BLaER1 treated with 17β-estradiol and CSF1 and Interleukin-3, amounts not matched to agents 10 nM and 100 nM (cell line): ENCODE measurements at regions not wholly inside any gene's neighbourhood (a gene's known extent, or its start where the extent isn't known, plus 50 kb on each side); places are given as distances from the start of the nearest gene placed in this dataset.

Experiments used
- H3K27ac ChIP-seq, 11 experiments: shearing (Covaris generic); formaldehyde crosslinking; 2 replicates each; pipeline ENCODE4 v1.8.1; 2022
- H3K27me3 ChIP-seq, 11 experiments: shearing (Covaris generic); formaldehyde crosslinking; 2 replicates each; pipeline ENCODE4 v1.8.1; 2022
- H3K36me3 ChIP-seq, 11 experiments: shearing (Covaris generic); formaldehyde crosslinking; 2 replicates each; pipeline ENCODE4 v1.8.1; 2022
- H3K4me1 ChIP-seq, 10 experiments: shearing (Covaris generic); formaldehyde crosslinking; 2 replicates each; pipeline ENCODE4 v1.8.1; 2022
- H3K4me2 ChIP-seq, 11 experiments: shearing (Covaris generic); formaldehyde crosslinking; 2 replicates each; pipeline ENCODE4 v1.8.1; 2022
- H3K4me3 ChIP-seq, 10 experiments: shearing (Covaris generic); formaldehyde crosslinking; 2 replicates each; pipeline ENCODE4 v1.8.1; 2022
- H3K9ac ChIP-seq, 11 experiments: shearing (Covaris generic); formaldehyde crosslinking; 2 replicates each; pipeline ENCODE4 v1.8.1; 2022
- H3K9me3 ChIP-seq, 11 experiments: shearing (Covaris generic); formaldehyde crosslinking; replicated peaks in 1 of 11; 2 replicates each; pipeline ENCODE4 v1.8.1; 2022
- H4K20me1 ChIP-seq, 11 experiments: shearing (Covaris generic); formaldehyde crosslinking; 2 replicates each; pipeline ENCODE4 v1.8.1; 2022
- Cebpa-rat ChIP-seq, 11 experiments: shearing (Covaris generic); IDR thresholded peaks; 2 replicates each; pipeline ENCODE4 v1.8.1; 2022

DNA sequence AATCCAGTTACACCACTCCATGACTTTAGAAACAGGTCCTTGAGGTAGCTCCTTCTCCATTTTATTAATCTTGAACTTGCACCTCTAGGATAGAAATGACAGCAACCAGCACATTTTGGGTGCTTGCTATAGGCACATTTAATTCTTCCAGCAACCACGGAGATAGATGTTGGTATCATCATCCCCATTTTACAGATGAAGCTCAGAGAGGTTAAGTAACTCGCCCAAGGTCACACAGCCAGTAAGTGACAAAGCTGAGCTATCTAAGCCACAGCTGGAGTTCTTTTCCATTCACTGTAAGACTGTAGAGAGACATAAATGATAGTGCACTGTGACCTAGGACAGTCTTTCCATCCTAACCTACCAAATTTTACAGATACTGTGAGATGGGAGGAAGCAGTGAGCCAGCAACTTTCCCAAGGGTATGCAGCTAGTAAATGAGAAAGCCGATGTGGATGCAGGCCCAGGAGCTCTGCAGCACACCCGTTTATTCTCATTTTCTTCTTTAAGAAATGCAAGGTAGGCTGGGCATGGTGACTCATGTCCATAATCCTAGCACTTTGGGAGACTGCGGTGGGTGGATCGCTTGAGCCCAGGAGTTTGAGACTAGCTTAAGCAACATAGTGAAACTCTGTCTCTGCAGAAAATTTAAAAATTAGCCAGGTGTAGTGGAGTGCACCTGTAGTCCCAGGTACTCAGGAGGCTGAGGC lies 103.2 kb downstream of the TBX5 start:
- H4K20me1 ChIP-seq, result no peaks in the 10 kb centered on the region
- H3K4me1 ChIP-seq, result no peaks in the 10 kb centered on the region
- no peak overlapping the region for H3K4me3 ChIP-seq
- no peak overlapping the region for H3K4me2 ChIP-seq
- H3K9me3 ChIP-seq, result peaks cover 0 to 6% (median 0%) of the 10 kb centered on the region in 11 experiments; a peak in 1 of 22 replicates
- no peak for TF ChIP-seq Cebpa-rat (IDR thresholded peaks at IDR 0.05)
- no peak overlapping the region for H3K27ac ChIP-seq
- no peaks in the 10 kb centered on the region for H3K27me3 ChIP-seq
- H3K36me3 ChIP-seq, result no peaks in the 10 kb centered on the region
- H3K9ac ChIP-seq, result no peak overlapping the region

DNA sequence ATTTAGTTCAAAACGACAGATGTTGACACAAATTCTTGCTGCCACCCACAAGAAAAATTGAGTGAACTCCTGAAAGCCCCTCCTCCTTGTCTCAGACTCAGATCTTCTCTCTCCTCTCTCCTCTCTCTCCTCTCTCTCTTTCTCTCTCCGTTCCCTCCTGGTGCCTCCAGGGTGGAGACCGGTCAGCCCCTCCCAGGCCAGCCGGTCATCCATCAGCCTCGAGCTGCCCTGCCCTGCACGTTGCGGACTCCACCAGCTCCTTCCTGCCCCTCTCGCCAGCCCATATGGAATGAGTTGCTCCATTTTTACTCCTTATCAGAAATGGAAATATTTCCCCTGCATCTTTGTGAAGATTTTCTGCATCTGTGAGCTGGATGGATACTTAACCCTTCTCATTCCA lies 103.8 kb downstream of the TBX5 start:
- H3K9ac ChIP-seq, result no peak overlapping the region
- H3K27ac ChIP-seq, result no peak overlapping the region
- H3K4me2 ChIP-seq, result no peak overlapping the region
- no peak for TF ChIP-seq Cebpa-rat (IDR thresholded peaks at IDR 0.05)
- H3K4me1 ChIP-seq, result no peaks in the 10 kb centered on the region
- no peaks in the 10 kb centered on the region for H3K27me3 ChIP-seq
- H3K4me3 ChIP-seq, result no peak overlapping the region
- no peaks in the 10 kb centered on the region for H3K36me3 ChIP-seq
- no peaks in the 10 kb centered on the region for H4K20me1 ChIP-seq
- peaks cover 0 to 6% (median 0%) of the 10 kb centered on the region in 11 experiments; a peak in 1 of 22 replicates for H3K9me3 ChIP-seq

DNA sequence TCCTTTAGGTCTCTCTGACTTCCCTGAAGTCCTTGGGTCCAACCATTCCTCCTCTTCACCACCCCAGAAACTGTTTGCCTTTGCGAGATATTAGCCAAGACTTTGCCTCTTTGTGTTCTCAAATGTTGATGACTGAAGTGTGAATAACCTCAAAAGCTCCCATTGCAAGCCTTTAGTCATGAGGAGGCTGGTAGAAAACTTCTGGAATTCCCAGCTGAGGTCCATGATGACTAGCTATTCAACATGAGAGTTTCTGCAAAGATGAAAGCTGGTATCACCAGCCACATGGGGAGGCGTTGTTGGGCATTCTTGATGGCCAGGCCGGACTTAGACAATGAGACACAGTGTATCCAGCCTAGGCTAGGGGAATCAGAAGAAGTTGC lies 111.7 kb downstream of the TBX5 start:
- no peak overlapping the region for H3K4me3 ChIP-seq
- no peaks in the 10 kb centered on the region for H3K4me1 ChIP-seq
- peaks cover 0 to 18% (median 7%) of the 10 kb centered on the region in 11 experiments; a peak in 9 of 22 replicates for H3K9me3 ChIP-seq
- H4K20me1 ChIP-seq, result no peaks in the 10 kb centered on the region
- H3K36me3 ChIP-seq, result no peaks in the 10 kb centered on the region
- no peak overlapping the region for H3K9ac ChIP-seq
- TF ChIP-seq Cebpa-rat (IDR thresholded peaks at IDR 0.05), result no peak
- no peak overlapping the region for H3K4me2 ChIP-seq
- no peak overlapping the region for H3K27ac ChIP-seq
- H3K27me3 ChIP-seq, result no peaks in the 10 kb centered on the region

DNA sequence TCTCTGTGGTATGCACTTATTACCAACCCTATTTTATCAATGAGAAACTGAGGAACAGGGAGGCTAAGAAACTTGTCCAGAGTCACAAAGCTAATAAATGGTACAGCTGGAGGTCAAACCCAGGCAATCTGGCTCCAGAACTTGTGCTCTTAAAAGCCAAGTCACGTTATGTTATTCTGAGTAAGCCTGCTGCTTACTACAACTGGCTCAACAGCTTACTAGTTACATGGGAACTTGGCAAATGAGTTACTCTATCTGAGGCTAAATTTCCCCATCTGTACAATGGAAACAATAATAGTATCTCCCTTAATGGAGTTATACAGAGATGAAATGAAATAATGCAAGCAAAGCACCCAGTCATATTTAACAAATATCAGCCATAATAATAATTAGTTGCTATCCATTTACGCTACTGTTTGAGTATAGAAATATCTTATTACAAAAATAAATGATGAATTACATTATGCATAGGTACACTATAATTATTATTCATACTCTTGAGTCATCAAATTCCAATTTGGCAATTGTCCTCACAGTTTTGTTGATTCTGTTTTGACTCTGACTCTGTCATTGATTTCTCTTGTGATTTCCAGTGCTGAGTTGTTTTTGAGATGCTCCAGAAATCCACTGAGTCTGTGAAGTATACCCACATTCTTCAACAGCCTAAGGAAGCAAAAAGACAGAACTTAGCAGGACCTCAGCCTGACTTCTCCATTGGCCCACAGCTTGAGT lies 112.2 kb downstream of the TBX5 start:
- no peak overlapping the region for H3K9ac ChIP-seq
- H3K27ac ChIP-seq, result no peak overlapping the region

DNA sequence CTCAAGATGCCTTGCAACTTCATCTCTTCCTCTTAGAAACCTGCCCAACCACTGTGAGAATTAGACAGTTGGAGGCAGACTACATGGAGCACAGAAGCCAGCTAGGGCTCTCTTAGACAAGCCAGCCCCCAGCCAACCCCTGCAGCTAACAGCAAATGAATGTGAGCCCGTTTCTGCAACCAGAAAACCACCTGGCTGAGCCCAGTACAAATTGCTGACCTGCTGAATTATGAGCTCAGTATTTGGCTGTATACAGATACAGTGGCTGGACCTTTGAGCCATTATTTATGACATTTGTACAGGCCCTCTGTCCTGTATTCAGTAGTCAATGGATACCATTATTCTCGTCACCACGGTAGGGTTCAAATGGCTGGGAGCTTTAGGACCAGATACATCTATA lies 112.9 kb downstream of the TBX5 start:
- no peak for TF ChIP-seq Cebpa-rat (IDR thresholded peaks at IDR 0.05)
- H4K20me1 ChIP-seq, result no peaks in the 10 kb centered on the region
- no peak overlapping the region for H3K4me3 ChIP-seq

More for the DNA sequence above, 112.2 kb downstream of the TBX5 start:
- no peaks in the 10 kb centered on the region for H3K4me1 ChIP-seq
- no peaks in the 10 kb centered on the region for H3K27me3 ChIP-seq
- peaks cover 0 to 18% (median 7%) of the 10 kb centered on the region in 11 experiments; a peak in 9 of 22 replicates for H3K9me3 ChIP-seq
- no peaks in the 10 kb centered on the region for H3K36me3 ChIP-seq
- no peak for TF ChIP-seq Cebpa-rat (IDR thresholded peaks at IDR 0.05)
- no peak overlapping the region for H3K4me2 ChIP-seq
- H3K4me3 ChIP-seq, result no peak overlapping the region
- H4K20me1 ChIP-seq, result no peaks in the 10 kb centered on the region

DNA sequence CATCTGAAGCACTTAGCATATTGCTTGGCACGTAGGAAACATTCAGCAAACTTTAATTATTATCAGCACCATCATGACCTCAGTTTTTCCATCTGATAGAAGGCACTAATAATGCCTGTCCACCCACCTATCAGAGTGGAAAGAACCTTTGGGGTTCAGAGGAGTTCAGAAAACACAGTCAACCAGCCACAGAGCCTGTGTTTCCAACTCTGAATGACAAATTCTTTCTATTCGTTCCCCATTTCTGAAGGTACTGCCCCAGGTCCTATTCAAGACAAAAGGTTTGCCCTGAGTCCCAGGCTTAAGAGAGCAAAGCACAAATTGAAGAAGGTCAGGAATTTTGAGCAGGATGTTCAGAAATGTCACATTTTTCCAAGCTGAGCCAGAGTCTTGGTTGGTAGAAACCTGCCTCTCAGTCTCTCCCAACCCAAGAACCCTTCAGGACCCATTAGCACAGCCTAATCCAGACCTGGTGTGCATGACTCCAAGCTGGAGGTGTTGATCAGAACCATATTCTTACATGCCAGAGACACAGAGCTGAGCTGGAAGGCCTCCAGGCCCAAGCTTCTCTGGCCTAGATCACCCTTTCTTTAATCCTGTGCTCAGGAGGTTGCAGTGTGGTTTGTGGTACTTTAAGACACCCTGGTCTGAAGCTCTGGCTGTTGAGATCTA lies 114.4 kb downstream of the TBX5 start:
- no peaks in the 10 kb centered on the region for H3K4me1 ChIP-seq
- H3K4me3 ChIP-seq, result no peak overlapping the region
- no peak overlapping the region for H3K27ac ChIP-seq
- H3K36me3 ChIP-seq, result no peaks in the 10 kb centered on the region
- H3K4me2 ChIP-seq, result no peak overlapping the region
- H3K27me3 ChIP-seq, result no peaks in the 10 kb centered on the region
- H3K9me3 ChIP-seq, result peaks cover 0 to 13% (median 7%) of the 10 kb centered on the region in 11 experiments; a peak in 8 of 22 replicates
- H4K20me1 ChIP-seq, result no peaks in the 10 kb centered on the region
- no peak overlapping the region for H3K9ac ChIP-seq
- TF ChIP-seq Cebpa-rat (IDR thresholded peaks at IDR 0.05), result no peak

More for the DNA sequence above, 112.9 kb downstream of the TBX5 start:
- Histone ChIP-seq H3K27me3 (no peaks in the 10 kb centered on the region), H3K36me3 (no peaks in the 10 kb centered on the region), H3K4me2 (no peak overlapping the region), H3K4me1 (no peaks in the 10 kb centered on the region), H3K9ac (no peak overlapping the region), H3K9me3 (peaks cover 0 to 18% (median 7%) of the 10 kb centered on the region in 11 experiments; a peak in 9 of 22 replicates), H3K27ac (no peak overlapping the region)

DNA sequence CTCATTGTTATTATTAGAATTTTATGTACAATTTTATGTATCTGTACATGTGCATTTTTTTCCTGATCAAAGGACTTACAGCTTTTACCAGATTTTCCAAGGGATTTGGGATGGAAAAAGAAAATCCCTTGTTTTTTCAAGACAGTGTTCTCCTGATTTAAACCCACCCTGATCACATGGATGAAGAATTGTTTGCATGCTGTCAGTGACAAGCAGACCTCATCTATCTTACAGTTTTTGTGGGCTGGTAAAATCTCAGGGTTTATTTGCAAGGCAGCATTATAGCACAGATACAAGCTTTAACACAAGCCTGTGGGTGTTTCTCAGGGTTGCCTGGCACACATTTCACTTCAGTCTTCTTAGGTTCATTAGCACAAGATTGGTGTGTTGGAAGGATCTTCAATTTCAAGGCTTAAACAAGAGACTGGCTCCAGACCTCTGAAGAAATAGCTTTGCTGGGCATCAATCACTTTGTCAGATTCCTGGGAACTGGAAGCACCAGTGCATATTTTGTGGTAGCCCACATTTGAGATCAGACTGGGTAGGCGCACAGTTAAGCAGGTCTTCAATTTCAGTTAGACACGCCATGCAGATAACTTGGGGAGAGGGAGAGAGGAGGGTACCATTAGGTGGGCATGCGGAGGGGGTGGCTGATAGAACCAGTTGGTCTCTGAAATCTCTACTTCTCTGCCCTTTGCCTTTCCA lies 118.0 kb downstream of the TBX5 start:
- H3K27me3 ChIP-seq, result no peaks in the 10 kb centered on the region
- no peaks in the 10 kb centered on the region for H3K4me1 ChIP-seq
- H3K4me2 ChIP-seq, result no peak overlapping the region
- H3K36me3 ChIP-seq, result no peaks in the 10 kb centered on the region
- no peaks in the 10 kb centered on the region for H4K20me1 ChIP-seq
- H3K4me3 ChIP-seq, result no peak overlapping the region
- TF ChIP-seq Cebpa-rat (IDR thresholded peaks at IDR 0.05), result no peak
- peaks cover 0 to 7% (median 2%) of the 10 kb centered on the region in 11 experiments; a peak in 7 of 22 replicates for H3K9me3 ChIP-seq
- H3K9ac ChIP-seq, result no peak overlapping the region
- H3K27ac ChIP-seq, result no peak overlapping the region

DNA sequence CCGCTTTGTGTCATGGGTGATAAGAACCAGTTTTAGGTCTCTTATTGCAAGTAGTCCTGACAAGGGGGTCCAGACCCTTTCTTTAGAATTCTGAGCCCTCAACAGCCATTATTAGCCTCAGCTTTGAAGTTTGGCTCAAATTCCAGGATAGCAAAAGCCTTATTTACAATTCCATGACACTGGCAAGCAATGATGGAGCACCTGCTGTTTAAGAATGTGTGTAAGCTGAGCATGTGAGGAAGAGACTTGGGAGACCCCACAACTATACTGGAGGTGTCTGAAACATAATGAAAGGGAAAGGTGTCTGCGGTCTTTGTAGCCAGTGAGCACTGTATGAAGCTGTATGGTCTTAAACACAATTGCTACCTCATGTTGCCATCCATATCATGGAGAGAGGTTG lies 119.8 kb downstream of the TBX5 start:
- H3K4me2 ChIP-seq, result no peak overlapping the region
- TF ChIP-seq Cebpa-rat (IDR thresholded peaks at IDR 0.05), result no peak
- H3K9me3 ChIP-seq, result no peaks in the 10 kb centered on the region
- no peak overlapping the region for H3K9ac ChIP-seq
- no peak overlapping the region for H3K27ac ChIP-seq
- H3K36me3 ChIP-seq, result no peaks in the 10 kb centered on the region
- H4K20me1 ChIP-seq, result no peaks in the 10 kb centered on the region
- no peaks in the 10 kb centered on the region for H3K4me1 ChIP-seq
- H3K4me3 ChIP-seq, result no peak overlapping the region
- no peaks in the 10 kb centered on the region for H3K27me3 ChIP-seq

DNA sequence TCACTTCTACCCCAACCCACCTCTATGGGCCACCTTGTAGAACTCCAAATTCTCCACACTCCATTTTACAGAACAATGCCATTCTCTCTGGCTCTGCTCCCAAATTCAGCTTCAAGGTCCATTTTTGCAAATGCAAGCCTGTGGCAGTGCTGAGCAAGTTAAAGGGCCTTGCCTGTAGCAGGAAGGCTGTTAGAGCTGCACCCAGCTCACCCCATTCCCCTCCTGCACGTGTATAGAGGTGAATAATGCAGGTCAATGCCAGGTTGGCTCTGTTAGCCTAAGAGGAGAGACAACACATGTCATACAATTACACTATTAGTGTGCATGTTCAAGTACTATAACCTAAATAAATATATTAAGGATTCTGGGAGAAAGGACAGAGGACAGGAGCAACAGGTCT lies 120.4 kb downstream of the TBX5 start:
- Histone ChIP-seq H3K4me1 (no peaks in the 10 kb centered on the region), H3K9ac (no peak overlapping the region), H3K4me3 (no peak overlapping the region), H4K20me1 (no peaks in the 10 kb centered on the region), H3K36me3 (no peaks in the 10 kb centered on the region), H3K9me3 (no peaks in the 10 kb centered on the region), H3K4me2 (no peak overlapping the region), H3K27me3 (no peaks in the 10 kb centered on the region), H3K27ac (no peak overlapping the region)
- no peak for TF ChIP-seq Cebpa-rat (IDR thresholded peaks at IDR 0.05)
